GM20000 (cell line): ENCODE measurements at regions not wholly inside any gene's neighbourhood (a gene's known extent, or its start where the extent isn't known, plus 50 kb on each side); places are given as distances from the start of the nearest gene placed in this dataset.

Experiments
- DNase-seq: peaks from one replicate; pipeline ENCODE4 v3.0.0; 2012; ENCODE audit warnings: low spot score
- TF ChIP-seq, protein P1 (sequence below): IDR thresholded peaks from 2 replicates; pipeline ENCODE4 v1.5.1; 2012; ENCODE audit warnings: mild to moderate bottlenecking, control low read depth; ENCODE audit errors: extremely low read depth, missing control alignments

DNA sequence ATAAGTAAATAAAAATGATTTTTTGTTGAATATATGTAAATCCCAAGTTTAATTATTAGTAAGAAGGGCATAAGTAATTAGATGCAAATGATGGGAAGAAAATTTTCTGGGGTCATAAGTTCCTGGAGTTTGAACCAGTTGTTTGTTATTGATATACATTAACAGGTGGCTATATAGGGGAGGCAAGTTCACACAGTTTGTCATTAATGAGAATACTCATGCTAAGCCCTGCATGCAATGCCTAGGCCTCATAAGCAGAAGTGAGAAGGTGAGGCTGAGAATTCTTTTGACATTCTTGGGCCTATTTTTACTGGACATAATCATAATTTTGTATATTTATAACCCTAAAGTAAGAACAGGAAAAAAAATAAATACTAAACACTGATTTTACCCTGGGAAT is 1210.7 kb upstream of the PCDH9 start:
- no peak for DNase-seq
- TF ChIP-seq, protein P1, sequence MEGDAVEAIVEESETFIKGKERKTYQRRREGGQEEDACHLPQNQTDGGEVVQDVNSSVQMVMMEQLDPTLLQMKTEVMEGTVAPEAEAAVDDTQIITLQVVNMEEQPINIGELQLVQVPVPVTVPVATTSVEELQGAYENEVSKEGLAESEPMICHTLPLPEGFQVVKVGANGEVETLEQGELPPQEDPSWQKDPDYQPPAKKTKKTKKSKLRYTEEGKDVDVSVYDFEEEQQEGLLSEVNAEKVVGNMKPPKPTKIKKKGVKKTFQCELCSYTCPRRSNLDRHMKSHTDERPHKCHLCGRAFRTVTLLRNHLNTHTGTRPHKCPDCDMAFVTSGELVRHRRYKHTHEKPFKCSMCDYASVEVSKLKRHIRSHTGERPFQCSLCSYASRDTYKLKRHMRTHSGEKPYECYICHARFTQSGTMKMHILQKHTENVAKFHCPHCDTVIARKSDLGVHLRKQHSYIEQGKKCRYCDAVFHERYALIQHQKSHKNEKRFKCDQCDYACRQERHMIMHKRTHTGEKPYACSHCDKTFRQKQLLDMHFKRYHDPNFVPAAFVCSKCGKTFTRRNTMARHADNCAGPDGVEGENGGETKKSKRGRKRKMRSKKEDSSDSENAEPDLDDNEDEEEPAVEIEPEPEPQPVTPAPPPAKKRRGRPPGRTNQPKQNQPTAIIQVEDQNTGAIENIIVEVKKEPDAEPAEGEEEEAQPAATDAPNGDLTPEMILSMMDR = no peak

DNA sequence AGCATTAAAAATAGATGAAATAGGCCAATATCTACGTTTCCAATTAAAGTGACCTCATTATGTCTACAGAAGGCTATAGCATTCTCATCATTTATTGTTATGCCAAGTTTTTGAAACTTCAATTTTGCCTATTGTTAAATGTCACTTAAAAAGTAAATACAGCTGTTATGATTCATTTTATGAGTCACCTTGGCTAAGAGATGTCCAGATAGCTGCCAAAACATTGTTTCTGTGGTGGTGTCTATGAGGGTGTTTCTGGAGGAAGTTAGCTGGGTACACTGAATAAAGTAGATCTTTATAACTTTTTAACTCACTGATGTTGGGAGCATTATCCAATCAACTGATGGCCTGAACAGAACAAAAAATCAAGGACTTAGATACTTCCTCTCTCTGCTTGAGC is 1209.7 kb upstream of the PCDH9 start:
- no peak for DNase-seq
- TF ChIP-seq, protein P1 = no peak

DNA sequence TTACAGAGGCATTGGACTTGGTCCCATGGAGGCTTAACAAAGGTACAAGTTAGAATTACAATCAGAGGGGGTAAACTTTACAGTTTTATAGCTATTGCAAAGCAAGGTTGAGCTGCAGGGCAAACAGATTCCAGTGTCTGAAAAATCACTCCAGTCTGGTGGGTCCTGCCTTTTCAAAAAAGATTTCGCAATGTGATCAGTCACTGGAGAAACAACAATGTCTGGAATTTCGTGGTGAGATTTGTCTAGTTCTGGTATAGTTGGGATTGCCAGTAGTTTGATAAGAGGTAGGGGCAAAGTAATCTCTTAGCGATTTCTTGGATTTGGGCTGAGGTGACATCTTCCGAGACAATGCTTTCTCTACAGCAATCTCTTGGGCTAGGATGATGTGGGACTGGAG is 1198.2 kb upstream of the PCDH9 start:
- TF ChIP-seq, protein P1 = no peak
- no peak for DNase-seq

DNA sequence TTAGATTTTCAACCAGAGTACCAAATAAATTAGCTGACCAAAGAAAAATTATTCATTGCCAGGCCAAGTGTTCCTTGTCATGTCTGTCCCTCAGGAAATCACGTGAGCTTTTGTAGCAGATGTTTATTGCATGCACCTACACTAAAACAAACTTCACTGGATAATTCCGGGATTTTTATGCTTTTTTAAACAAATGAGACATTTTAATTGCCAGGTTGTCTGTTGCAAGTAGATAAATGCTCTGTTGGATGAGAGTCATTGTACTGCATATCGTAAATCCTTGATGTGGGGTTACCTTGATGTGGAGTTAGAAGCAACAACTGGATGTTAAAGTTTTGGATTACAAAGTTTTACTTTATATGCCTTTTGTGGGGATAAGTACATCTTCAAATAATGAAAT is 1187.7 kb upstream of the PCDH9 start:
- DNase-seq = no peak
- TF ChIP-seq, protein P1 = no peak

DNA sequence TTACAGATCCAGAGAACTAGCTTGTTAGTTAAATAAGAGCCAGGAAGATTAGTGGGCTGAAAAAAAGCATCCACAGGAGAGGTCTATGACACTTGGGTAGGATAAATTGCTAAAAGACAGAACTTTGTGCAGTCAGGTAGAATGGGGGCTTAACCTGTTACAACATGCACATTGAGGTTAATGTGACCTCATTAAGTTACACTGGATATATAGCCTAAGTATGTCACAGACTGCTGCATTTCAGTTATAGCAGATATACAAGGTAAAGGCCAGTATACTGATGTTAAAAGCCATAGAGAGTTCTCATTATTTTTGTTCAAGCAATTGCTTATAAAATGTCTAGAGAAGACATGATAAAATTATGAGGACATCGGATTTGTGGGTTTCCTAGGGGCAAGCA is 1179.9 kb upstream of the PCDH9 start:
- DNase-seq = no peak
- TF ChIP-seq, protein P1 = no peak

DNA sequence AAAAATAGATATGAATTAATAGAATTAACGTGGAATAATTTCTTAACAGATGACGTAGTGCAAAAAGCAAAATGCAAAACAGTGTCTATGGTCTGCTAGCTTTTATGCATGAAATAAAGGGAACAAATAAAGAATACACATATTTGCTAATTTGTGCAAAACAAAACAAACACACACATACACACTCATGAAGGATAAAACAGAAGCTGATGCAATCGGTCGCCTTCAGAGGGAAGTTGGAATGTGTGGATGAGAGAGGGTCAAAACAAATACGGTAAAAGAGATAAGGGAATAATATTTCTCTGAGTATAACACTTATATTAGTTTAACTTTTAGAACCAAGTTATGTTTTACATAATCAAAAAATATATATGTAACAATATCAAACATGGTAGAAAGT is 1160.9 kb upstream of the PCDH9 start:
- no peak for DNase-seq
- TF ChIP-seq, protein P1 = no peak

DNA sequence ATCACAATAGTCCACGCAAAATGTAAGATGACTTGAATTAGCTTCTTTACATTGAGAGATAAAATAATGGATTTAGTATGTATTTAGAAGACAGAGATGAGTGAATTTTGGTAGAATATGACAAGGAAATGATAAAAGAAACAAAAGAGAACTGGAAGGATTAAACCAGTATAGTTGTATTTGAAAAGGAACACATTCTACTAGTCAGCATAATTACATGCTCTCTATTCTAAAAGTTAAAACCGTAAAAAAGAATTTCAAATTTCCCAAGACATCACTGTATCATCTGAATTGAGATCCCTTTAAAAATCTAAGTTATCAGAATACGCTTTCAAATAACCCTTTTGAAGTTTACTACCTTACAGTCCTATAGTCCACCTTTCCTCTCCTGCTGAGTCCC is 1156.7 kb upstream of the PCDH9 start:
- no peak for DNase-seq
- TF ChIP-seq, protein P1 = no peak
